ENCODE measurements at regions not wholly inside any gene's neighbourhood (a gene's known extent, or its start where the extent isn't known, plus 50 kb on each side); places are given as distances from the start of the nearest gene placed in this dataset.

GRCh38 chr2:180411661-180412060 is 404.6 kb upstream of the CWC22 start:
- ChIA-PET POLR2A (no interaction called here), CTCF (interaction anchor here (0.6 kb wide), 1 partner anchor 345 kb away, joined by 3 read pairs; no protein-coding TSS in a partner anchor)
- no peaks in the 10 kb centered on the region; the same call in 1 of the 2 replicates for H3K4me1 ChIP-seq (ENCODE audit: control insufficient read depth, insufficient read depth, low read length)
- H3K27ac ChIP-seq (ENCODE audit: extremely low read depth, low read depth, low read length), result no peak overlapping the region
- H3K36me3 ChIP-seq (ENCODE audit: control insufficient read depth in 2 of 2, insufficient read depth in 1 of 2, low read length in 2 of 2), result no peaks in the 10 kb centered on the region
- no peaks in the 10 kb centered on the region for H3K9me3 ChIP-seq (ENCODE audit: control insufficient read depth, insufficient read depth, low read depth, low read length)
- TF ChIP-seq ZNF768 (tag by site-specific recombination; IDR thresholded peaks at IDR 0.05) (no peak), YY2 (tag by site-specific recombination; IDR thresholded peaks at IDR 0.05) (no peak), ZNF510 (tag by site-specific recombination; IDR thresholded peaks at IDR 0.05; ENCODE audit: insufficient replicate concordance) (no peak), ZNF132 (tag by site-specific recombination; IDR thresholded peaks at IDR 0.05; ENCODE audit: borderline replicate concordance) (no peak), ZBTB21 (tag by site-specific recombination; IDR thresholded peaks at IDR 0.05) (no peak), ZBTB20 (tag by site-specific recombination; IDR thresholded peaks at IDR 0.05) (no peak), ZNF10 (tag by site-specific recombination; IDR thresholded peaks at IDR 0.05) (no peak), PATZ1 (tag by site-specific recombination; IDR thresholded peaks at IDR 0.05) (no peak), SP7 (tag by site-specific recombination; IDR thresholded peaks at IDR 0.05) (no peak), ZNF169 (tag by site-specific recombination; IDR thresholded peaks at IDR 0.05) (no peak), ELK4 (IDR thresholded peaks at IDR 0.05; ENCODE audit: borderline replicate concordance, low read depth, low read length) (no peak), ZNF202 (tag by site-specific recombination; IDR thresholded peaks at IDR 0.05; ENCODE audit: borderline replicate concordance) (no peak), ZNF623 (tag by site-specific recombination; IDR thresholded peaks at IDR 0.05) (no peak), ZNF23 (tag by site-specific recombination; IDR thresholded peaks at IDR 0.05; ENCODE audit: borderline replicate concordance) (no peak), PRDM1 (tag by site-specific recombination; IDR thresholded peaks at IDR 0.05) (no peak)
- H3K4me3 ChIP-seq (ENCODE audit: low read depth, low read length), result no peak overlapping the region

GRCh38 chr2:180406687-180407086 is 399.6 kb upstream of the CWC22 start:
- Histone ChIP-seq H3K4me3 (ENCODE audit: low read depth, low read length) (no peak overlapping the region), H3K4me1 (ENCODE audit: control insufficient read depth, insufficient read depth, low read length) (no peaks in the 10 kb centered on the region), H3K9me3 (ENCODE audit: control insufficient read depth, insufficient read depth, low read depth, low read length) (no peaks in the 10 kb centered on the region), H3K27ac (ENCODE audit: extremely low read depth, low read depth, low read length) (no peak overlapping the region), H3K36me3 (ENCODE audit: control insufficient read depth in 2 of 2, insufficient read depth in 1 of 2, low read length in 2 of 2) (no peaks in the 10 kb centered on the region)
- ChIA-PET POLR2A (no interaction called here), CTCF (interaction anchor here (0.6 to 0.7 kb wide), 2 partner anchors 130 to 311 kb away, joined by 3 to 4 read pairs; no protein-coding TSS in a partner anchor)
- no peak for TF ChIP-seq EGR2 (tag by site-specific recombination; IDR thresholded peaks at IDR 0.05; ENCODE audit: low read depth)
- TF ChIP-seq ZNF610 (tag by site-specific recombination; IDR thresholded peaks at IDR 0.05; ENCODE audit: borderline replicate concordance), result no peak
- TF ChIP-seq ZNF132 (tag by site-specific recombination; IDR thresholded peaks at IDR 0.05; ENCODE audit: borderline replicate concordance), result no peak
- no peak for TF ChIP-seq BCL11A (tag by site-specific recombination; IDR thresholded peaks at IDR 0.05; ENCODE audit: low read depth)
- TF ChIP-seq ZSCAN18 (tag by site-specific recombination; IDR thresholded peaks at IDR 0.05), result no peak
- TF ChIP-seq ZXDB (tag by site-specific recombination; IDR thresholded peaks at IDR 0.05), result no peak
- TF ChIP-seq ZFP37 (tag by site-specific recombination; IDR thresholded peaks at IDR 0.05), result no peak
- no peak for TF ChIP-seq ZNF292 (tag by site-specific recombination; IDR thresholded peaks at IDR 0.05; ENCODE audit: borderline replicate concordance, low read depth)
- TF ChIP-seq MZF1 (tag by site-specific recombination; IDR thresholded peaks at IDR 0.05; ENCODE audit: borderline replicate concordance), result no peak
- no peak for TF ChIP-seq ZNF561 (tag by site-specific recombination; IDR thresholded peaks at IDR 0.05; ENCODE audit: borderline replicate concordance)
- no peak for TF ChIP-seq ZBTB48 (tag by site-specific recombination; IDR thresholded peaks at IDR 0.05)
- TF ChIP-seq PRDM6 (tag by site-specific recombination; IDR thresholded peaks at IDR 0.05), result no peak
- TF ChIP-seq ZNF311 (tag by site-specific recombination; IDR thresholded peaks at IDR 0.05; ENCODE audit: borderline replicate concordance), result no peak
- no peak for TF ChIP-seq ZNF837 (tag by site-specific recombination; IDR thresholded peaks at IDR 0.05)
- no peak for TF ChIP-seq ZBTB20 (tag by site-specific recombination; IDR thresholded peaks at IDR 0.05)
- TF ChIP-seq KLF7 (tag by site-specific recombination; IDR thresholded peaks at IDR 0.05; ENCODE audit: borderline replicate concordance), result no peak
